Heart right ventricle (tissue), 16 donors: ENCODE measurements at regions not wholly inside any gene's neighbourhood (a gene's known extent, or its start where the extent isn't known, plus 50 kb on each side); places are given as distances from the start of the nearest gene placed in this dataset.

Source experiments
- ATAC-seq, 8 donors: fragments of 200-7000 bp; cut with Tn5 transposase; one replicate each; pipeline ENCODE4 v1.9.1; 2020; ENCODE audit warnings: mild to moderate bottlenecking in 8 of 8, moderate library complexity in 8 of 8, moderate number of reproducible peaks in 1 of 8
- DNase-seq, 2 donors: peaks; one replicate each; pipeline ENCODE4 v3.0.0-alpha.2; 2020
- H3K27ac ChIP-seq, 10 donors: fragments of 200-600 bp; sonication (generic) in 2 of 10; one replicate each; pipeline versions ENCODE4 v1.5.0 to v1.8.0; 2020 to 2022; ENCODE audit warnings: mild to moderate bottlenecking in 3 of 10
- H3K27me3 ChIP-seq, 7 donors: fragments of 200-600 bp; one replicate each; pipeline ENCODE4 v1.8.0; 2021 to 2022; ENCODE audit warnings: mild to moderate bottlenecking in 2 of 7
- H3K36me3 ChIP-seq, 9 donors: fragments of 200-600 bp; sonication (generic) in 1 of 9; one replicate each; pipeline versions ENCODE4 v1.5.0 to v1.8.0; 2020 to 2022; ENCODE audit warnings: mild to moderate bottlenecking in 2 of 9
- H3K4me1 ChIP-seq, 9 donors: fragments of 200-600 bp; sonication (generic) in 1 of 9; one replicate each; pipeline versions ENCODE4 v1.5.0 to v1.8.0; 2020 to 2022; ENCODE audit warnings: mild to moderate bottlenecking in 4 of 9
- H3K4me3 ChIP-seq, 10 donors: fragments of 200-600 bp; sonication (generic) in 2 of 10; one replicate each; pipeline versions ENCODE4 v1.5.0 to v1.8.0; 2020 to 2022; ENCODE audit warnings: mild to moderate bottlenecking in 7 of 10, moderate library complexity in 2 of 10
- H3K9me3 ChIP-seq, 11 donors: fragments of 200-600 bp in 10 of 11; sonication (generic) in 2 of 11; one replicate each; pipeline versions ENCODE4 v1.5.0 to v1.8.0; 2013 to 2022; ENCODE audit warnings: mild to moderate bottlenecking in 2 of 11, control low read depth in 1 of 11, moderate library complexity in 1 of 11
- CTCF ChIP-seq, 9 donors: fragments of 200-600 bp; sonication (generic) in 2 of 9; IDR thresholded peaks; one replicate each; pipeline versions ENCODE4 v1.5.0 to v1.8.0; 2021 to 2022; ENCODE audit warnings: antibody characterized with exemption in 9 of 9, mild to moderate bottlenecking in 5 of 9, moderate library complexity in 1 of 9
- WGBS, 2 donors: extraction: QIAGEN DNeasy Blood & Tissue Kit; methylation state at CpG; one replicate each; pipeline ENCODE4 v1.1.7; 2013; ENCODE audit warnings: inconsistent platforms in 1 of 2; 5-methylcytosine and 5-hydroxymethylcytosine counted together
- intact Hi-C, 10 donors: fragments of 100-400 bp; cut with DNase I; formaldehyde crosslinking; loops; one replicate each; pipeline versions ENCODE4 v1.11.1 to v1.14.2; 2022
- donor health status: Arrhythmogenic right ventricular cardiomyopathy.
- donor health status: ischemic (EF 13 %, LVEDD 7.1; RV severe dilation, severe dysfunction).
- donor health status: healthy with polysubstance abuse.
- donor health status: DM: no; HTN: yes; CAD: no.
- donor health status: DM: no; HTN: no; CAD: no.
- donor health status: ischemic (EF 25% LVEDD 6.9; RV normal size, moderate dysfunction).
- donor health status: ischemic (EF 25% LVEDD 5.7; RV mildly dilated, moderate dysfunction).
- donor health status: healthy.
- donor health status: DM: yes; HTN: yes; CAD: no.
- donor health status: Ischemic cardiomyopathy.
- donor health status: ischemic (EF 35%, LVEDD 5.7; RV mildly dilated, moderate dysfunction).
- donor health status: nonischemic (EF 11% LVEDD 7.7; RV severe dilation, severe dysfunction).
- donor health status: DM: yes; HTN: yes; CAD: no.
- donor health status: PGD.
- donor health status: ischemic (EF 29% LVEDD 5.4; RV normal size, mild dysfunction).
- donor health status: nonischemic (EF 23%, LVEDD 6.1; RV moderate dilation, normal function).

GRCh38 chr16:77662246-77662645 lies 60.1 kb upstream of the NUDT7 start:
- 86 to 91% methylated on average over 4 of the region's 4 CpGs for WGBS, 2 donors
- no peaks in the 10 kb centered on the region for H3K36me3 ChIP-seq
- H3K4me1 ChIP-seq: peaks cover 0 to 2% (median 0%) of the 10 kb centered on the region in 9 donors
- no peak for ATAC-seq
- no peak for DNase-seq
- H3K9me3 ChIP-seq: peaks cover 0 to 19% (median 7%) of the 10 kb centered on the region in 11 donors
- no peak overlapping the region for H3K4me3 ChIP-seq
- H3K27ac ChIP-seq: no peak overlapping the region
- intact Hi-C loops: loop anchor here in 6 of 10 donors (5.0 to 10.0 kb wide), 4 partner anchors 65 to 427 kb away; no protein-coding TSS in a partner anchor
- TF ChIP-seq CTCF (IDR thresholded peaks at IDR 0.05): no peak
- peaks cover 0 to 10% (median 4%) of the 10 kb centered on the region in 7 donors for H3K27me3 ChIP-seq

GRCh38 chr16:77663711-77664110 lies 58.6 kb upstream of the NUDT7 start:
- Histone ChIP-seq H3K27me3 (peaks cover 0 to 13% (median 6%) of the 10 kb centered on the region in 7 donors), H3K4me3 (no peak overlapping the region), H3K9me3 (peaks cover 0 to 19% (median 7%) of the 10 kb centered on the region in 11 donors), H3K4me1 (peaks cover 0 to 2% (median 0%) of the 10 kb centered on the region in 9 donors), H3K36me3 (no peaks in the 10 kb centered on the region), H3K27ac (no peak overlapping the region)
- intact Hi-C loops: loop anchor here in 6 of 10 donors (5.0 to 10.0 kb wide), 4 partner anchors 66 to 429 kb away; no protein-coding TSS in a partner anchor
- no peak for DNase-seq
- ATAC-seq: no peak
- 80 to 90% methylated on average over 2 of the region's 2 CpGs for WGBS, 2 donors
- TF ChIP-seq CTCF (IDR thresholded peaks at IDR 0.05): no peak

GRCh38 chr16:77666771-77667170 lies 55.5 kb upstream of the NUDT7 start:
- DNase-seq: no peak
- Histone ChIP-seq H3K36me3 (no peaks in the 10 kb centered on the region), H3K4me1 (no peaks in the 10 kb centered on the region), H3K4me3 (no peak overlapping the region), H3K27ac (no peak overlapping the region), H3K27me3 (peaks cover 0 to 30% (median 5%) of the 10 kb centered on the region in 7 donors), H3K9me3 (peaks cover 0 to 19% (median 7%) of the 10 kb centered on the region in 11 donors)
- WGBS, 2 donors: 77 to 86% methylated on average over 3 of the region's 3 CpGs
- TF ChIP-seq CTCF (IDR thresholded peaks at IDR 0.05): no peak
- intact Hi-C loops: loop anchor here in 1 of 10 donors (10.0 kb wide), 1 partner anchor 432 kb away; no protein-coding TSS in a partner anchor
- ATAC-seq: no peak

GRCh38 chr16:77668201-77668600 lies 54.1 kb upstream of the NUDT7 start:
- Histone ChIP-seq H3K27ac (no peak overlapping the region), H3K4me1 (no peaks in the 10 kb centered on the region), H3K27me3 (peaks cover 0 to 34% (median 5%) of the 10 kb centered on the region in 7 donors), H3K9me3 (peaks cover 0 to 5% (median 0%) of the 10 kb centered on the region in 11 donors), H3K36me3 (no peaks in the 10 kb centered on the region), H3K4me3 (no peak overlapping the region)
- DNase-seq: no peak
- intact Hi-C loops: loop anchor here in 1 of 10 donors (10.0 kb wide), 1 partner anchor 433 kb away; no protein-coding TSS in a partner anchor
- ATAC-seq: no peak
- no peak for TF ChIP-seq CTCF (IDR thresholded peaks at IDR 0.05)
- 89 to 93% methylated on average over 1 of the region's 1 CpG for WGBS, 2 donors
